ENCODE measurements at regions not wholly inside any gene's neighbourhood (a gene's known extent, or its start where the extent isn't known, plus 50 kb on each side); places are given as distances from the start of the nearest gene placed in this dataset.

DNA sequence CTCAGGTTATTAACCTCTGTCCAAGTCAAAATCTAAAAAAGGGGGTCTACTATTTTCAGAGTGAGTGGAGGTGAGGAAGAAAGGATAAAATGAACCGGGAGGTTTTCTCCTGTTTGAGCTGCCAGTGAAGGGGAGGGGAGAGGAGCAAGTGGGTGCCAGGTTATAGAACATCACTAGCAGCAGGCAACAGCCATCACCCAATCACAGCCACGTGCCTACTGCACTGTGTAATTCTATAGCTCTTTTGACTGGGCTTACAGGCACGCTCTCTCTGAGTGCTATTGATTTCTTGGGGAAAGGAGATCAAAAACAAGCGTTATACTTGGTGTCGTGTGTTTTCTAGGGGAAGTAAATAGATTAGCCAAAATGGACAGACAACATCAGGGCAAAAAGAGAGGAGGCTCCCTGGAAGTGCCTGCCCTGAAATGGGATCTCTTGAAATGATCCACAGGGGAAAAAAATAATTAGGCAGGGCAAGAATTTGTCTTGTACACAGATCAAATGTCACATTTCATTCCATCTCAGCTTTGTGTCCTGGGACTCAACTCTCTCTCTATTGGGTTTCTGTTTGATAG is 300.5 kb upstream of the LCORL start:
- DNase-seq, result no peak

- no peak for DNase-seq
Observed at GRCh38 chr4:18319431-18319830, 297.9 kb upstream of the LCORL start.

DNA sequence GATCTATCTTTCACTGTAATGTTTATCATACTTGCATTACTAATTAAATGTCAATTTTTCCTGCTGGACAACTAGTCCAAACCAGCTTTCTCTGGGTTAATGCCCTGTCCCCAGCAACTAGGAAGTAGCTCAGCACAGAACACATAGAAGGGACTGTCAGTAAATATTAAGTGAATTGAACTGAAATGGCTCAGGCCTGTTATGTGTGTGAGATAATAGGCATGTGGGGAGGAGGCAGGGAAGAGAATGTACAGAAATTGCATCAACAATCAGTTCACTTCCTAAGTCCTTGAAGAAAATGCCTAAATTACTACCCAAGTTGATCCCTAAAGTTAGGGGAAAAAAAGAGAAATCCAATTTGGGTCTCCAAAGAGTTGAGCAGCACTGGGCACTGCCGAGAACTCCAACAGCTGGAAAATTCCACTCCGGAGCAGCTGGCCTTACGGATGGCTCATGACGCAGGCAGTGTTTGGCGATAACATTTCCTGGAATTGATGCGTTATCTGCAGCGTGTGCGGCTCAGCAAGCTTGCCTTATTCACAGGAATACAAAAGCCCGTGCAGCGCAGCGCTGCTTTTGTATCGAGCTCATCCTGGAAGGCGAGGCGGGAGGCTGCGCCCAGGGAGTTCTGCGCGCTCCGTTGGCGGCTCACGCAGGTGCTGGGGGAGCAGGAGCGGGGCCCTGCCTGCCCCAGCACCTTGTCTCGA is 297.3 kb upstream of the LCORL start:
- DNase-seq, result no peak

- no peak for DNase-seq
Observed at GRCh38 chr4:18314731-18315130, 293.2 kb upstream of the LCORL start.

DNA sequence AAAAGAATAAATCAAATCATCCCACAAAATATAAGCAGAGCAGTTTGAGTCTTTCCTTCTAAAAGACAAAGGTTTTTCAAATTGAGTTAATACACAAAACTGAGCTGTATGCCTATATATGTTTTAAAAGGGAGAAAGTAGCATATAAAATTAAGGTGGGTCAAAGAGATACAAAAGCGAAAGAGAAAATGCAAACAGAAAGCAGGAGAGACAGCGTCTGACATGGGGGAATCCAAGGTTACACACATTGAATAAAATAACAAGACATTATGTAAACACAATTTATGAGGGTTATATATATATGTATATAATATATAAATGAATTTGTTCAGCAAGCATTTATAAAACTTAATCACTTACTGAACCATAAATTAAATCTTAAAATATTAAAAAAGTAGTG is 276.1 kb upstream of the LCORL start:
- no peak for DNase-seq

DNA sequence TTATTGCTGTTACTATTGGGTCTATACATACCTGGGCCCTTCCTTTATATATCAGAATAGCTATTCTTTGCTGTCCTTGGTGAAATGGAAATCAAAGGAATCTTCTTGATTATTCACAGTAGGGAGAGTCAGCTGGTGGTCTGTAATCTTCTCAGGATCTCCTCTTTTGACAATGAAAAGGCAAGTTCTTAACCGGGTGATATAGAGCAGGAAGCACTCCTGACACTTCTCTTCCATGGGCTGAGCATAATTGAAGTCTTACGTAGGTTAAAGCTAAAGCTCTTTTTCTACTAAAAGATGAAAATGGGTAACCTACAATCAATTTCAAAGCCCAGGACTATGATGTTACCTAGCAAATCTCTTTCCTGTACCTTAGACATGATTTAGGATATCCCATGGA is 274.9 kb upstream of the LCORL start:
- no peak for DNase-seq

DNA sequence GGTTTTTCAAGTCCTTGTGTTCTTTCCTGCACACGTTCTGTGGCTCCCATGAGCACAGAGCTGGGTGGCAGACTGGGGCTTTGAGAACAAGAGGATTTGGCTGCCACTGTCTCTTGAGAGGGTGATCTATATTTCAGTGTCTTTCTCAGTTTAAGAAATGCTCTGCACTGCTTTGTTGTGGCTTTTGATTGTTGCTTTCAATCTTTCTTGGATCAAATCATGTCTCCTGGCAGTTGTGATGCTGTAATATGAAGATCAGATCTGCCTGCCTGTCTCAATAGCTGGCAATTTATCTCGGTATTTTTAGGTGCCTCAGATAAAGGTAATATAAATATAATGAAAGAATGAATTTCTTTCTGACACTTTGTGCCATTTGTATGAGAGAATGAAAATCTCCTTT is 273.3 kb upstream of the LCORL start:
- DNase-seq, result no peak

- no peak for DNase-seq
Observed at GRCh38 chr4:18294021-18294420, 272.5 kb upstream of the LCORL start.

GRCh38 chr4:18292411-18292810 is 270.9 kb upstream of the LCORL start:
- DNase-seq, result no peak

GRCh38 chr4:18291981-18292380 is 270.4 kb upstream of the LCORL start:
- DNase-seq, result no peak

GRCh38 chr4:18291256-18291655 is 269.7 kb upstream of the LCORL start:
- no peak for DNase-seq

GRCh38 chr4:18285357-18285756 is 263.8 kb upstream of the LCORL start:
- no peak for DNase-seq

GRCh38 chr4:18278244-18278643 is 256.7 kb upstream of the LCORL start:
- DNase-seq, result no peak

DNA sequence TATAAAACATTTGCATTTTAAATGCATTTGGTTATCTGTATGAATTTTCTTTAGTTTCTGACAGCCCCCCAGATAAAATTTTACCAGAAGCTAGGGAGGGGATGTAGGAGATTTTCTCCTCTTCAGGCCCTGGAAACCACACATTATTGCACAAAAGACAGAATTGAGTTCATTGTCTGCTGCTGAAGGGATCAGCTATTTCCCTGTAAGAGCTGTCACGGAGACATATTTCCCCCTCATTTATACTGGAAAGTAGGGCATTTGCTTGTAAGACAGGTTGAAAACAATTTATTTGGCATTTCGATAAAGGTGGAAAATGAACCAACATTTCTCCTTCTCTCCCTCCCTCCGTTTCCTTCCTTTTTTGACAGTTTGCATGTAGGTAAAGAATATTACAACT is 241.3 kb upstream of the LCORL start:
- DNase-seq, result no peak

- no peak for DNase-seq
Observed at GRCh38 chr4:18252052-18252451, 230.5 kb upstream of the LCORL start.

- DNase-seq, result no peak
Observed at GRCh38 chr4:18250564-18250963, 229.0 kb upstream of the LCORL start.

DNA sequence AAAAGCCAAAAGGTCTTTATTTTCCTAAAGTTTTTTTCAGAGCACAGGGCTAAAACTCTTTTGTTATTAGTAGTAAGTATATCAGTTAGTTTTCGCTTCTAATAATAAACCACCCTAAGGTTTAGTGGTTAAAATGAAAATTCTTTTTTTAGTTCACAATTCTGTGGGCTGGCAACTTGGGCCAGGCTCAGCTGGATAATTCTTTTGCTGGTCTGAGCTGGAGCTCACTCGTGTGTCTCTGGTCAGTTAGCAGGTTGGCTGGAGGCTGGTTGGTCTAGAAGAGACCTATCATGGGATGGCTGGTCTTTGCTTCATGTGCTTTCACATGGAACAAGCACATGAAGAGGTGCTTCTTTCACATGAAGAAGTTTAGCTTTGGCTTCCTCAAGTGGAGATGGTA is 227.1 kb upstream of the LCORL start:
- DNase-seq, result no peak

DNA sequence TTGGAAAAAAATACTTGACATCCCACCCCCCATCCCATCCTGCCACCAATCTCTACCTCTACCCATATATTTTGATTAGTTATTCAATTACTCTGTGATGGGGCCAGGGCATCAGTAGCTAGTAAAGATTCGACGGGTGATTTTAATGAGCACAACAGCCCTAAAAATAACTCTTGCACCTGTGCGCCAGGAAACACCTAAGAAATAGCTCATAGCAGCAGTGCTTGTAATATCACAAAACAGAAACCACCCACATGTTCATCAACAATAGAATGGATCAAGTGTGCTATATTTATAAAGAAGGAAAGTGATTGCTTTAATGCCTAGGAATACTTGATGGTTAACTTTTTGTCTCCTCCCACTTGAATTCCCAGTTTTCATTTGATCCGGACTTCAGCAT is 225.6 kb upstream of the LCORL start:
- DNase-seq, result no peak

DNA sequence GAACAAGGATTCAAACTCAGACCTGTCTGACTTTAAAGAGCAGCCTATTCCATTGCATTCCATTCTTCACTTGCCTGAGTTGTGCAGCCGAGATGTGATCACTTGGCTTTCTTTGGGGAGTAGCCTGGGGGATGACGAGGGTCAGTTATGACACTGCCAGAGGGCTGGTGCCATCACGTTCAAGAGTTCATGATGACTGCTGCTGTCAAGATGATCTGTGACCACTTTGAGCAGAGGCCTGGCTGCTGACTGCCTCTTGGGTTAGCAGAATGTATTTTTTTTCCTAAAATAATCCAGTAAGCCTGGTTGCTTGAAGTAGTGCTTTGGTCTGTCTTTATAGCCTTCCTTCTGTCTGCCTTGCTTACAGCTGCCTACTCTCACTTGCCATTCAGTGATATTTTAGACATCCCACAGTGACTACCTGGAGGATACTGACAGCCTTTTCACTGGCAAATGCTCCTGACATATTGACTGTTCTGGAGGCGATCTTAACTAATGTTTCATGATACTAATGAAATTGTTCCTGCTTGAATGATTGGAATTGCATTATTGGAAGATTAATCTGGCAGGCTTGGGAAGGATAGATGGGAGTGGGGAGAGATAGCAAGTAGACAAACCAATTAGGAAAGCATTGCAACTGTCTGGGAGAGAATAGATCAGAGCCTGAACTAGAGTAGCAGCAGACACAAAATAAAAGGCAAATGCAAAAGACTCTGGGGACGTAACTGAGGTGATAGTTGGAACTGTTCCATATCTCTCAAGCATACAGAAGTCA is 221.6 kb upstream of the LCORL start:
- no peak for DNase-seq

DNA sequence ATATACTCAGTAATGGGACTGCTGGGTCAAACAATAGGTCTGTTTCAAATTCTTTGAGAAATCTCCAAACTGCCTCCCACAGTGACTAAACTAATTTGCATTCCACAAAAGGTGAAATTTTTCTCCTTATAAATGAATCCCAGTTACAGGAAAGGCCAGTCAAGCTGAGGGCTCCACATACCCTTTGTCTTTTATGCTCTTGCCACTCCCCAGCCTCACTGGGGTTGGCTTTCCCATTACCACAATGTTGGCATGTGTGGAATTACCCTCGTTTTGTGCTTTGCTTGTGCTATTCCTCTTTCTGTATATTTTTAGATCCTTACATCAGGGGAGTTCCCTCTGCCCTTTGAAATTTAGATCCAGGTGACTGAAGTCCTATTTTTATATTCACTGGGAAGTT is 220.2 kb upstream of the LCORL start:
- no peak for DNase-seq

- no peak for DNase-seq
Observed at GRCh38 chr4:18234108-18234507, 212.6 kb upstream of the LCORL start.

- no peak for DNase-seq
Observed at GRCh38 chr4:18231726-18232125, 210.2 kb upstream of the LCORL start.

- DNase-seq, result no peak
Observed at GRCh38 chr4:18227880-18228279, 206.3 kb upstream of the LCORL start.
